HUES64 (cell line): ENCODE measurements at regions not wholly inside any gene's neighbourhood (a gene's known extent, or its start where the extent isn't known, plus 50 kb on each side); places are given as distances from the start of the nearest gene placed in this dataset.
A peak's percentile ranks its signal among the peaks of the same experiment; 100 is the strongest.

Experiments
- H3K27ac ChIP-seq: 2 replicates; pipeline ENCODE4 v1.7.0; 2013; ENCODE audit warnings: low read depth, low read length, inconsistent platforms
- H3K27me3 ChIP-seq: 2 replicates; pipeline ENCODE4 v1.6.1; 2013; ENCODE audit warnings: mild to moderate bottlenecking, low read length; ENCODE audit not compliant: insufficient read depth
- H3K36me3 ChIP-seq: 2 replicates; pipeline ENCODE4 v1.6.1; 2013; ENCODE audit warnings: mild to moderate bottlenecking, low read length; ENCODE audit not compliant: insufficient read depth
- H3K4me1 ChIP-seq: 2 replicates; pipeline ENCODE4 v1.6.1; 2013; ENCODE audit warnings: mild to moderate bottlenecking, low read length, moderate library complexity; ENCODE audit not compliant: insufficient read depth
- H3K4me3 ChIP-seq: 2 replicates; pipeline ENCODE4 v1.5.1; 2013; ENCODE audit warnings: mild to moderate bottlenecking, low read length, moderate library complexity
- H3K9ac ChIP-seq: 2 replicates; pipeline ENCODE4 v1.6.1; 2013; ENCODE audit warnings: mild to moderate bottlenecking, low read depth, low read length
- H3K9me3 ChIP-seq: 2 replicates; pipeline ENCODE4 v1.6.1; 2013; ENCODE audit warnings: low read depth, low read length; ENCODE audit not compliant: insufficient read depth
- WGBS: fragments of 150-250, 120-280 bp; methylation state at CpG from one replicate; pipeline ENCODE4 v1.1.7; 2013; ENCODE audit warnings: missing lambda C conversion rate; 5-methylcytosine and 5-hydroxymethylcytosine counted together

GRCh38 chr5:155507363-155507762, 493.8 kb downstream of the KIF4B start:
- Histone ChIP-seq H3K9ac (no peak overlapping the region), H3K4me1 (peaks cover 14% of the 10 kb centered on the region), H3K27ac (no peak overlapping the region), H3K4me3 (no peak overlapping the region), H3K36me3 (no peaks in the 10 kb centered on the region), H3K27me3 (no peaks in the 10 kb centered on the region), H3K9me3 (no peaks in the 10 kb centered on the region)

- H3K4me1 ChIP-seq, result peaks cover 22% of the 10 kb centered on the region
- no peak overlapping the region for H3K4me3 ChIP-seq
- no peaks in the 10 kb centered on the region for H3K27me3 ChIP-seq
- H3K27ac ChIP-seq, result no peak overlapping the region
- WGBS, result 95% methylated on average over 2 of the region's 3 CpGs
- H3K36me3 ChIP-seq, result no peaks in the 10 kb centered on the region
- H3K9me3 ChIP-seq, result no peaks in the 10 kb centered on the region
- H3K9ac ChIP-seq, result no peak overlapping the region
Measured at GRCh38 chr5:155508673-155509072, 495.1 kb downstream of the KIF4B start.

GRCh38 chr5:155512329-155512728, 498.8 kb downstream of the KIF4B start:
- Histone ChIP-seq H3K9me3 (no peaks in the 10 kb centered on the region), H3K4me1 (peaks cover 22% of the 10 kb centered on the region), H3K27ac (peak overlapping the region; percentile 22; the same call in 1 of the 2 replicates), H3K27me3 (no peaks in the 10 kb centered on the region), H3K9ac (no peak overlapping the region), H3K36me3 (no peaks in the 10 kb centered on the region), H3K4me3 (no peak overlapping the region)
- 63% methylated on average over 1 of the region's 1 CpG for WGBS

- H3K27ac ChIP-seq, result no peak overlapping the region
Measured at GRCh38 chr5:155514105-155514563, 500.6 kb downstream of the KIF4B start.

GRCh38 chr5:155522540-155522939, 509.0 kb downstream of the KIF4B start:
- no peak overlapping the region for H3K4me3 ChIP-seq
- no peak overlapping the region for H3K9ac ChIP-seq
- WGBS, result 90% methylated on average over 1 of the region's 1 CpG

More at GRCh38 chr5:155514105-155514563, 500.6 kb downstream of the KIF4B start:
- peaks cover 22% of the 10 kb centered on the region for H3K4me1 ChIP-seq
- no peak overlapping the region for H3K9ac ChIP-seq
- no peaks in the 10 kb centered on the region for H3K27me3 ChIP-seq
- 94% methylated on average over 2 of the region's 2 CpGs for WGBS
- H3K9me3 ChIP-seq, result no peaks in the 10 kb centered on the region
- no peak overlapping the region for H3K4me3 ChIP-seq
- no peaks in the 10 kb centered on the region for H3K36me3 ChIP-seq

GRCh38 chr5:155529362-155529761, 515.8 kb downstream of the KIF4B start:
- WGBS, result 94% methylated on average over 2 of the region's 2 CpGs
- Histone ChIP-seq H3K36me3 (no peaks in the 10 kb centered on the region), H3K27me3 (no peaks in the 10 kb centered on the region), H3K9me3 (no peaks in the 10 kb centered on the region), H3K4me3 (no peak overlapping the region), H3K9ac (no peak overlapping the region), H3K4me1 (peaks cover 12% of the 10 kb centered on the region), H3K27ac (no peak overlapping the region)

More at GRCh38 chr5:155522540-155522939, 509.0 kb downstream of the KIF4B start:
- Histone ChIP-seq H3K36me3 (no peaks in the 10 kb centered on the region), H3K27ac (no peak overlapping the region), H3K4me1 (no peaks in the 10 kb centered on the region), H3K27me3 (no peaks in the 10 kb centered on the region), H3K9me3 (no peaks in the 10 kb centered on the region)

GRCh38 chr5:155530046-155530445, 516.5 kb downstream of the KIF4B start:
- no peak overlapping the region for H3K4me3 ChIP-seq
- no peaks in the 10 kb centered on the region for H3K9me3 ChIP-seq
- H3K4me1 ChIP-seq, result peaks cover 12% of the 10 kb centered on the region
- no peaks in the 10 kb centered on the region for H3K27me3 ChIP-seq
- H3K36me3 ChIP-seq, result no peaks in the 10 kb centered on the region
- no peak overlapping the region for H3K9ac ChIP-seq
- H3K27ac ChIP-seq, result no peak overlapping the region

GRCh38 chr5:155532621-155533311, 519.2 kb downstream of the KIF4B start:
- Histone ChIP-seq H3K27ac (no peak overlapping the region), H3K36me3 (no peaks in the 10 kb centered on the region)
- 97% methylated on average over 4 of the region's 4 CpGs for WGBS

GRCh38 chr5:155540000-155540595, 526.5 kb downstream of the KIF4B start:
- no peak overlapping the region for H3K9ac ChIP-seq
- peak overlapping the region; percentile 9; the same call in 1 of the 2 replicates for H3K27ac ChIP-seq
- peaks cover 21% of the 10 kb centered on the region for H3K4me1 ChIP-seq
- H3K27me3 ChIP-seq, result no peaks in the 10 kb centered on the region
- no peaks in the 10 kb centered on the region for H3K36me3 ChIP-seq
- H3K9me3 ChIP-seq, result no peaks in the 10 kb centered on the region
- no peak overlapping the region for H3K4me3 ChIP-seq
- WGBS, result 19% methylated on average over 2 of the region's 2 CpGs

More at GRCh38 chr5:155532621-155533311, 519.2 kb downstream of the KIF4B start:
- no peak overlapping the region for H3K4me3 ChIP-seq
- peaks cover 12% of the 10 kb centered on the region for H3K4me1 ChIP-seq
- no peak overlapping the region for H3K9ac ChIP-seq
- H3K27me3 ChIP-seq, result no peaks in the 10 kb centered on the region
- H3K9me3 ChIP-seq, result no peaks in the 10 kb centered on the region

GRCh38 chr5:155546075-155546474, 532.5 kb downstream of the KIF4B start:
- H3K27ac ChIP-seq, result no peak overlapping the region
- no peaks in the 10 kb centered on the region for H3K27me3 ChIP-seq
- peaks cover under 1% of the 10 kb centered on the region; the same call in 1 of the 2 replicates for H3K4me1 ChIP-seq
- no peaks in the 10 kb centered on the region for H3K36me3 ChIP-seq
- H3K4me3 ChIP-seq, result no peak overlapping the region
- no peaks in the 10 kb centered on the region for H3K9me3 ChIP-seq
- H3K9ac ChIP-seq, result no peak overlapping the region

GRCh38 chr5:155554500-155554899, 540.9 kb downstream of the KIF4B start:
- H3K27me3 ChIP-seq, result no peaks in the 10 kb centered on the region
- H3K9ac ChIP-seq, result no peak overlapping the region
- no peaks in the 10 kb centered on the region; the same call in 1 of the 2 replicates for H3K4me1 ChIP-seq
- H3K4me3 ChIP-seq, result no peak overlapping the region
- H3K27ac ChIP-seq, result no peak overlapping the region
- WGBS, result 94% methylated on average over 2 of the region's 3 CpGs
- no peaks in the 10 kb centered on the region for H3K36me3 ChIP-seq
- H3K9me3 ChIP-seq, result no peaks in the 10 kb centered on the region
